ENCODE measurements at regions not wholly inside any gene's neighbourhood (a gene's known extent, or its start where the extent isn't known, plus 50 kb on each side); places are given as distances from the start of the nearest gene placed in this dataset.

DNA sequence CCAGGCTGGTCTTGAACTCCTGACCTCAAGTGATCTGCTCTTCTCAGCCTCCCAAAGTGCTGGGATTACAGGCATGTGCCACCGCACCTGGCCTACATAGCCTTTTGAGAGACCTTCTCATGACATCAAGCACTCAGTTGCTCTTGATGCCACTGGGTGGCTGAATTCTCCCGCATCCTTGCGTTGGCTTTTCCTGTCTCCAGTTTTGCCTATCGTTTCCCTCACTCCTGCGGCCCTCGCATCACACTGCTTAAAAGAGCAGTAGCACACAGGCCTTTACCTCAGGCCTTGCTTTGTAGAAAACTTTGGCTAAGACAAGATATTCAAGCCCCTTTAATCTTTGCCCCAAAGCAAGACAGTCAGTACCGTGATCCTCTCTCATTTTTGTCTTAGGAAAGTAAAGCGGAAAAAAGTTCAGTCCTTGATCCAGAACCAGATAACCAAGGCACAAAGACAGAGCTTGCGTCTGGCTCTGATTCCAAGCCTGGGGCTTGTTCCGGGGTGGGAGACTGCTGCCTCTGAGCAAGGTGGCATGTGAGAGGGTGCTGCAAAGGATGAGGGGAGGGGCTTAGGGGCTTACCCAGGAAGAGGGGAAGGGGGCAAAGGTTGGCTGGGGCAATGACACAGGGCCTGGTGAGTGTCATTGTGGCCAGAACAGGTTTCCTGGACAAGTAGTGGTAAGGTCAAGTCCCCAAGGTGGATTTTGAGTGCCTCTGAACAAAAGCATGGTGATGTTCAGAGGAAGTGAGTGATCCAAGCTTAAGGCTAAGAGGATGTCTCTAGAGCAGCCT is 175.0 kb upstream of the TLE3 start:
- no peak for DNase-seq

- DNase-seq, result no peak
These were observed 173.8 kb upstream of the TLE3 start for GRCh38 chr15:70271422-70272088.

GRCh38 chr15:70270752-70271111 is 173.0 kb upstream of the TLE3 start:
- no peak for DNase-seq

GRCh38 chr15:70269991-70270751 is 172.5 kb upstream of the TLE3 start:
- DNase-seq, result peak; percentile 59

GRCh38 chr15:70269311-70269911 is 171.7 kb upstream of the TLE3 start:
- DNase-seq, result no peak

- DNase-seq, result no peak
These were observed 171.1 kb upstream of the TLE3 start for GRCh38 chr15:70268698-70269251.

DNA sequence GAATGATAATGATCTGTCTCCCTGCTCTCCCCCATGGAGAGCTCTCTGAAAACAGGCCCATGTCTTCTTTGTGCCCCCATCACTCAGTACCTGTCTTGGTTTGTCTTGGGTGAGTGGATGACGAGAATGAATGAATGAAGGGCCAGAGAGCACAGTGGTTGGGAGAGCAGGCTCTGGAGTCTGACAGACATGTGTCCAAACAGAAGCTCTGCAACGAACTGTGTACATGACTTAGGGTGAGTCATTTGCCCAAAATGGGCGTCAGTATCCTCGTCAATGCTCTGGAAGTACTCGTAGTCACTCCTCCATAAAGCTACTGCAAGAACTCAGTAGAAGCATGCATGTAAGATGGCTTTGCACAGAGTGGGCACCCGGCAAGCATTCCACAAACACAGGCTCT is 170.2 kb upstream of the TLE3 start:
- DNase-seq, result no peak

GRCh38 chr15:70267306-70267705 is 169.6 kb upstream of the TLE3 start:
- no peak for DNase-seq

GRCh38 chr15:70266412-70267121 is 168.8 kb upstream of the TLE3 start:
- DNase-seq, result peak; percentile 79

DNA sequence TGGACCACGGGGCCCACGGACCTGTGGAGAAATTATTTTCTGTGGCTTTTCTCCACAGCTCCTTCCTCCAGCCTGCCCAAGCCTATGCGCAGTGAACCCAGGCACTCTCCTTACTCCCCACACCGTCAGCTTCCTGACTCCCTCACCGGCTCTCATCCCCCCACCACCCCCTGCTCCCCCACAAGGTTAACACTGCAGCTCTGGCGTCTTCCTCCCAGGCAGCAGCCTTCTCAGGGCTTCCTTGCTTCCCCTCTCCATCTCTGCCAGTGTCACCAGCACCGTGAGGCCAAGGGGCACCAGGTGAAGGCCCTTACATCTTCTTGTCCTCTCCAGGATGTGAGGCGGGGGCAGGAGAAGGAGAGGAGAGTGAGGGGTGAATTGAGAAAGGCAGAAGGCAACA is 168.3 kb upstream of the TLE3 start:
- DNase-seq, result no peak

DNA sequence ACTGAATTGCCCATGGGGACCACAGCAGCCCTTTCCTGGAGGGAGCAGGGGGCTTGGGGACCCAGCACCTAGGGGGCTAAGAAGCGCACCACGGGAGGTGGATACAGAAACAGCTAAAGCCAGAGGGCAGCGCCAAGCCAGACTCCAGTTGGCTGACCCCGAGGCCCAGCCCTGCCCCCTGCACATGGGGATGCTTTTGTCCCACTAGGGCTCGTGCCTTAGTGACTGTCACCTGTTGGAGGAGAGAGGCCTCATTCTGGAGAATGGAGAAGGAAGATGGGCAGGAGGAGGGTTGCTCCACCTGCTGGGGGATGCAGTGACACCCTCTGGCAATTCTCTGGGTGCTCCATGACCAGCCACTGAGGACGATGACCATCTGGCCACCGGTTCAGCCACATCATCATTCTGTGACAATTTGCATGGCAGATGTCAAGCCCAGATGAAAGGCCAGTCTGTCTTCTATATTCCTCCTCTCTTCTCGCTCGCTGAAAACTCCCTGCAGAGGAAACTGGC is 167.8 kb upstream of the TLE3 start:
- no peak for DNase-seq

- DNase-seq, result no peak
These were observed 167.2 kb upstream of the TLE3 start for GRCh38 chr15:70264738-70265465.

- peak; percentile 73 for DNase-seq
These were observed 166.4 kb upstream of the TLE3 start for GRCh38 chr15:70264014-70264582.

GRCh38 chr15:70262591-70263274 is 165.0 kb upstream of the TLE3 start:
- no peak for DNase-seq

- DNase-seq, result no peak
These were observed 164.5 kb upstream of the TLE3 start for GRCh38 chr15:70262171-70262570.

DNA sequence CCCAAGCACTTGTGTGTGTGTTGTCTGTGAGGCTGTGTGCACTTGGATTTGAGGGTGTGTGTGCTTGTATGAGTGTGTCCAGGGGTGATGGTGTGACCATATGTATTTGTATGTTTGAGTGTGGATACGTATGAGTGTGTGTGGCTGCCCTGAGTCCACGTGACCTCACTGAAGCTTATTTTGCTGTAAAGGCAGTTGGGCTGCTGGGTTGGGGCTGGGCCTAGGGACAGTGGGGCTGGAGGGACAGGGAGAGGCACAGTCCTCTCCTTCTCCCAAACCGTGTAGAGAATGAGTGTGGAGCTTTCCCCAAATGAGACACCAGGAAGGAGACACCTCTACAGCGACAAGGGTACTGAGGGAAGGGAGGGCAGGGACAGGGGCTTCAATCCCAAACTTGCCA is 163.4 kb upstream of the TLE3 start:
- DNase-seq, result no peak

GRCh38 chr15:70260580-70260979 is 162.9 kb upstream of the TLE3 start:
- no peak for DNase-seq

GRCh38 chr15:70259640-70260508 is 162.2 kb upstream of the TLE3 start:
- DNase-seq, result no peak

GRCh38 chr15:70259028-70259424 is 161.3 kb upstream of the TLE3 start:
- DNase-seq, result peak; percentile 84

Data from right hindlimb (tissue), 1 donor.